ENCODE measurements at regions not wholly inside any gene's neighbourhood (a gene's known extent, or its start where the extent isn't known, plus 50 kb on each side); places are given as distances from the start of the nearest gene placed in this dataset.

- DNase-seq (ENCODE audit: low read depth) = no peak
- H3K4me3 ChIP-seq (ENCODE audit: low read length) = no peak overlapping the region
- TF ChIP-seq, protein P1, sequence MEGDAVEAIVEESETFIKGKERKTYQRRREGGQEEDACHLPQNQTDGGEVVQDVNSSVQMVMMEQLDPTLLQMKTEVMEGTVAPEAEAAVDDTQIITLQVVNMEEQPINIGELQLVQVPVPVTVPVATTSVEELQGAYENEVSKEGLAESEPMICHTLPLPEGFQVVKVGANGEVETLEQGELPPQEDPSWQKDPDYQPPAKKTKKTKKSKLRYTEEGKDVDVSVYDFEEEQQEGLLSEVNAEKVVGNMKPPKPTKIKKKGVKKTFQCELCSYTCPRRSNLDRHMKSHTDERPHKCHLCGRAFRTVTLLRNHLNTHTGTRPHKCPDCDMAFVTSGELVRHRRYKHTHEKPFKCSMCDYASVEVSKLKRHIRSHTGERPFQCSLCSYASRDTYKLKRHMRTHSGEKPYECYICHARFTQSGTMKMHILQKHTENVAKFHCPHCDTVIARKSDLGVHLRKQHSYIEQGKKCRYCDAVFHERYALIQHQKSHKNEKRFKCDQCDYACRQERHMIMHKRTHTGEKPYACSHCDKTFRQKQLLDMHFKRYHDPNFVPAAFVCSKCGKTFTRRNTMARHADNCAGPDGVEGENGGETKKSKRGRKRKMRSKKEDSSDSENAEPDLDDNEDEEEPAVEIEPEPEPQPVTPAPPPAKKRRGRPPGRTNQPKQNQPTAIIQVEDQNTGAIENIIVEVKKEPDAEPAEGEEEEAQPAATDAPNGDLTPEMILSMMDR (conservative IDR thresholded peaks at IDR 0.05; ENCODE audit: low read depth, low read length) = no peak
These were observed 598.6 kb upstream of the MGMT start for GRCh38 chr10:128868481-128868880.

GRCh38 chr10:128869101-128869749, 597.8 kb upstream of the MGMT start:
- no peak overlapping the region for H3K4me3 ChIP-seq (ENCODE audit: low read length)
- TF ChIP-seq, protein P1 (conservative IDR thresholded peaks at IDR 0.05; ENCODE audit: low read depth, low read length) = no peak
- no peak for DNase-seq (ENCODE audit: low read depth)

GRCh38 chr10:128870830-128871597, 596.0 kb upstream of the MGMT start:
- no peak for DNase-seq (ENCODE audit: low read depth)
- no peak overlapping the region for H3K4me3 ChIP-seq (ENCODE audit: low read length)
- TF ChIP-seq, protein P1 (conservative IDR thresholded peaks at IDR 0.05; ENCODE audit: low read depth, low read length) = no peak

DNA sequence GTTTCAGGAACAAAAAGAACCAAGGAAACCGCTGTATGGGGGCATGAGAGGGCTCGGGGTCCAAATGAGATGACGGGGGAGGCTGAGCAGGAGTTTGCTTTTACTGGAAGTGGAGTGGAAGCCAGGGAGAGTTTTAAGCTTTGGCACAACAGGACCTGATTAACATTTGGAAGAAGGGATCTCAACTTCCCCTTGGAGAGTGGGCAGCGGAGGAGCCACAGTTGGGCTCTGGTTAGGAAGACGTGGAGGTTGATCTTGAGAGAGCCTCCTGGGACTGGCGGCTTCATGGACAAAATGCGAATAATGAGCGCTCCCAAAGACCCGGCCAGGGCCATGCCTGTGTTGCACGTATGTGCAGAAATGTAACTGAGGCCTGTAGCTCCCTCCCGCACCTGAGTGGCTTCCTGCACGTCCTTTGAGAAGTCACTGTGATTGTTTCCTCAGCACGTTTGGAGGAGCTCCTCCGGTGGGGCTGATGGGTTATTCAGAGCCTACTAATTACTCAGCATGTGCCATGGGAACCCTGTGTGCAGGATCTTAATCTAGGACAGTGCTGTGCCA, 595.3 kb upstream of the MGMT start:
- DNase-seq (ENCODE audit: low read depth) = no peak

DNA sequence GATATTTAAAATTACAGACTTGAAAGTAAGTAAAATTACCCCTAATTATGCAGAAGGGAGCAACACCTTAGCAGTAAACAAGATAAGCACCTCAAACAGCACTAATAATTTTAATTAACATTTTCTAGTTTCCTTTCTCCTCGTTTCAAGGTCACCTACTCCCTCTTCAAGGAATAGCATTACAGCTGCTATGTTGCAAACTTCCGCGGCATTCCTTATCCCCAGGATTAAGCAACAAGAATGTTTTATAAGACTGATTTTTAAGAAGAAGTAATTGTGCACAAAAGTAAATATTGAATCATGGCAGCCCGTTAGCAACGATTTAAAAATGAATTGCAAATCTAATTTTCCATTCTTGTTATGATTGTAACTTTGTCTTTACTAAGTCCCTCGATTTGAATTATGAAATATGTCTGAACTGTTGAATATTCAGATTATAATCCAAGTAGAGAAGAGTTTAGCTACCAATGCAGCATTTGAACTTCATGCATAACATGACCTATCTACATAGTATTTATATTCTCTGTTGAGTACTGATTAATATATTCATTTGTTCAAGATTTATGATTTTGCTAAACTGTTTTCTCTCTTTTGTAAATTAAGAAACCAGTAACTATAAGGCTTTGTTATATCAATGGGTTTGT, 593.5 kb upstream of the MGMT start:
- H3K4me3 ChIP-seq (ENCODE audit: low read length) = no peak overlapping the region
- DNase-seq (ENCODE audit: low read depth) = no peak
- TF ChIP-seq, protein P1 (conservative IDR thresholded peaks at IDR 0.05; ENCODE audit: low read depth, low read length) = no peak

More for the DNA sequence above, 595.3 kb upstream of the MGMT start:
- no peak overlapping the region for H3K4me3 ChIP-seq (ENCODE audit: low read length)
- TF ChIP-seq, protein P1 (conservative IDR thresholded peaks at IDR 0.05; ENCODE audit: low read depth, low read length) = no peak

- no peak overlapping the region for H3K4me3 ChIP-seq (ENCODE audit: low read length)
- DNase-seq (ENCODE audit: low read depth) = no peak
- TF ChIP-seq, protein P1 (conservative IDR thresholded peaks at IDR 0.05; ENCODE audit: low read depth, low read length) = no peak
These were observed 592.7 kb upstream of the MGMT start for GRCh38 chr10:128874331-128874730.
